CD14-positive monocyte (primary cell): ENCODE measurements at regions not wholly inside any gene's neighbourhood (a gene's known extent, or its start where the extent isn't known, plus 50 kb on each side); places are given as distances from the start of the nearest gene placed in this dataset.

Source experiments
- DNase-seq, 3 donors: peaks; one replicate each; pipeline ENCODE4 v3.0.0-alpha.2; 2011 to 2022
- H2AFZ ChIP-seq: 2 replicates; pipeline ENCODE4 v1.6.0; 2012; ENCODE audit warnings: mild to moderate bottlenecking, low read depth, low read length, inconsistent platforms; ENCODE audit not compliant: insufficient read depth, poor library complexity, severe bottlenecking
- H3K27ac ChIP-seq, 2 donors: 1 replicate in 1 of 2; 2 replicates in 1 of 2; pipeline ENCODE4 v1.5.1; 2012 to 2013; ENCODE audit warnings: low read length in 2 of 2, control low read depth in 1 of 2, inconsistent platforms in 1 of 2, low read depth in 1 of 2, mild to moderate bottlenecking in 1 of 2
- H3K27me3 ChIP-seq, 2 donors: one replicate each; pipeline versions ENCODE4 v1.6.0 to v1.6.1; 2011 to 2013; ENCODE audit warnings: low read length in 2 of 2; ENCODE audit not compliant: control insufficient read depth in 2 of 2, insufficient read depth in 2 of 2
- H3K36me3 ChIP-seq, 2 donors: replicated peaks in 1 of 2; 1 replicate in 1 of 2; 2 replicates in 1 of 2; pipeline versions ENCODE4 v1.5.1 to v1.6.1; 2012 to 2013; ENCODE audit warnings: low read length in 2 of 2, control low read depth in 1 of 2, inconsistent platforms in 1 of 2, mild to moderate bottlenecking in 1 of 2; ENCODE audit not compliant: insufficient read depth in 2 of 2, control insufficient read depth in 1 of 2
- H3K4me1 ChIP-seq, 2 donors: 1 replicate in 1 of 2; 2 replicates in 1 of 2; pipeline versions ENCODE4 v1.5.1 to v1.6.1; 2012 to 2013; ENCODE audit warnings: low read length in 2 of 2, control low read depth in 1 of 2, inconsistent platforms in 1 of 2, mild to moderate bottlenecking in 1 of 2, moderate library complexity in 1 of 2; ENCODE audit not compliant: insufficient read depth in 2 of 2, control insufficient read depth in 1 of 2
- H3K4me2 ChIP-seq: replicated peaks from 2 replicates; pipeline ENCODE3; 2012; ENCODE audit warnings: low read length, moderate library complexity, mild to moderate bottlenecking; ENCODE audit not compliant: poor library complexity, severe bottlenecking; ENCODE audit errors: extremely low read depth
- H3K4me3 ChIP-seq, 3 experiments: fragments of 200-600 bp in 1 of 3; sonication (generic) in 1 of 3; replicated peaks in 1 of 3; 1 replicate in 2 of 3; 2 replicates in 1 of 3; pipeline ENCODE4 v1.5.1; 2011 to 2013; ENCODE audit warnings: low read length in 3 of 3, mild to moderate bottlenecking in 3 of 3, control low read depth in 2 of 3, low read depth in 2 of 3, inconsistent platforms in 1 of 3, moderate library complexity in 1 of 3
- H3K79me2 ChIP-seq: 2 replicates; pipeline ENCODE4 v1.6.0; 2012; ENCODE audit warnings: mild to moderate bottlenecking, control low read depth, inconsistent platforms, low read length, moderate library complexity; ENCODE audit not compliant: insufficient read depth
- H3K9ac ChIP-seq: 2 replicates; pipeline ENCODE4 v1.6.0; 2017; ENCODE audit warnings: low read length, mild to moderate bottlenecking; ENCODE audit not compliant: insufficient read depth, poor library complexity, severe bottlenecking
- H3K9me3 ChIP-seq, 2 donors: replicated peaks in 1 of 2; 1 replicate in 1 of 2; 2 replicates in 1 of 2; pipeline versions ENCODE4 v1.5.1 to v1.6.1; 2012 to 2013; ENCODE audit warnings: low read length in 2 of 2, control low read depth in 1 of 2; ENCODE audit not compliant: control insufficient read depth in 1 of 2, insufficient read depth in 1 of 2
- H4K20me1 ChIP-seq: 2 replicates; pipeline ENCODE4 v1.6.0; 2012; ENCODE audit warnings: mild to moderate bottlenecking, low read length, control low read depth, moderate library complexity; ENCODE audit not compliant: insufficient read depth
- H3K27ac Mint-ChIP-seq, 7 donors: one replicate each; pipeline ENCODE4 v1.8.0; 2020; ENCODE audit warnings: mild to moderate bottlenecking in 7 of 7, mixed read lengths in 7 of 7, moderate library complexity in 6 of 7, inconsistent platforms in 2 of 7
- H3K27me3 Mint-ChIP-seq, 3 donors: one replicate each; pipeline ENCODE4 v1.8.0; 2021 to 2022; ENCODE audit warnings: low read depth in 3 of 3, mild to moderate bottlenecking in 3 of 3, mixed read lengths in 3 of 3, moderate library complexity in 3 of 3, inconsistent platforms in 1 of 3
- H3K36me3 Mint-ChIP-seq, 2 donors: one replicate each; pipeline ENCODE4 v1.8.0; 2020; ENCODE audit warnings: mixed read lengths in 2 of 2, inconsistent platforms in 1 of 2, mild to moderate bottlenecking in 1 of 2
- H3K4me1 Mint-ChIP-seq: one replicate; pipeline ENCODE4 v1.8.0; 2020; ENCODE audit warnings: mild to moderate bottlenecking, mixed read lengths
- H3K4me3 Mint-ChIP-seq, 2 donors: one replicate each; pipeline ENCODE4 v1.8.0; 2020; ENCODE audit warnings: mild to moderate bottlenecking in 2 of 2, mixed read lengths in 2 of 2, moderate library complexity in 1 of 2
- H3K9me3 Mint-ChIP-seq, 7 donors: one replicate each; pipeline ENCODE4 v1.8.0; 2020 to 2022; ENCODE audit warnings: mixed read lengths in 7 of 7, mild to moderate bottlenecking in 6 of 7, moderate library complexity in 6 of 7, inconsistent platforms in 2 of 7
- WGBS: methylation state at CpG from one replicate; pipeline ENCODE4 v1.1.5; 2013; ENCODE audit warnings: missing lambda C conversion rate; ENCODE audit not compliant: insufficient coverage; 5-methylcytosine and 5-hydroxymethylcytosine counted together
- intact Hi-C, 2 donors: fragments of 100-400 bp; cut with micrococcal nuclease; formaldehyde crosslinking; loops; one replicate each; pipeline versions ENCODE4 v1.15.0 to v1.15.1; 2023
- TF ChIP-seq, protein P1 (sequence below): fragments of 200-600 bp; IDR thresholded peaks from one replicate; pipeline ENCODE4 v1.8.0; 2022; ENCODE audit warnings: antibody characterized with exemption, mild to moderate bottlenecking

DNA sequence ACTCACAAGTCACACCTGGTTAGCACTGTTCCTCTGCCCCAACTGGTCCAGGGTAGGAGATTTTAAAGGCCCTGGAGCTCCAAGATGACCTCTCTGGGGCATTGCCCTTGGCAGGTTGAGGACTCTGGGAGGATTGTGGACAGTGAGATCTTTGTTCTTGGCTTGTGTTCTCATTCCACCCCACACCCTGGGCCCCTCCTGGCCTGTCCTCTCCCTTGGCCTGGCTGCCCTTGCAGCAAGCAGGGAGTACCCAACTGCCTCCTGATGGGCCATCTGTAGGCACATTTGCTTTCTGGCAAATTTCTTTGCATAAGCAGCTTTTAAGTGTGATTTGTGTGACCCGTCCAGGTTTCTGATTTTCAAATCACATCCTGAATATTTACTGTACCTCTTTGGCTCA is 239.6 kb downstream of the UTP18 start:
- Histone ChIP-seq H3K9me3 (no peaks in the 10 kb centered on the region), H3K4me2 (no peak overlapping the region), H4K20me1 (no peaks in the 10 kb centered on the region), H3K27ac (no peak overlapping the region), H3K4me3 (no peak overlapping the region), H2AFZ (no peak overlapping the region), H3K4me1 (no peaks in the 10 kb centered on the region), H3K36me3 (no peaks in the 10 kb centered on the region), H3K27me3 (no peaks in the 10 kb centered on the region), H3K9ac (no peak overlapping the region), H3K79me2 (no peaks in the 10 kb centered on the region)
- intact Hi-C loops = no loop called here
- H3K27me3 Mint-ChIP-seq = peaks cover 4 to 15% (median 10%) of the 10 kb centered on the region in 3 donors
- H3K36me3 Mint-ChIP-seq = no peaks in the 10 kb centered on the region
- DNase-seq = no peak
- H3K4me3 Mint-ChIP-seq = no peak overlapping the region
- no CpG with 5 or more reads among the region's 1 CpG for WGBS
- H3K4me1 Mint-ChIP-seq = no peaks in the 10 kb centered on the region
- H3K9me3 Mint-ChIP-seq = peaks cover 0 to 5% (median 2%) of the 10 kb centered on the region in 7 donors
- H3K27ac Mint-ChIP-seq = no peak overlapping the region
- TF ChIP-seq, protein P1, sequence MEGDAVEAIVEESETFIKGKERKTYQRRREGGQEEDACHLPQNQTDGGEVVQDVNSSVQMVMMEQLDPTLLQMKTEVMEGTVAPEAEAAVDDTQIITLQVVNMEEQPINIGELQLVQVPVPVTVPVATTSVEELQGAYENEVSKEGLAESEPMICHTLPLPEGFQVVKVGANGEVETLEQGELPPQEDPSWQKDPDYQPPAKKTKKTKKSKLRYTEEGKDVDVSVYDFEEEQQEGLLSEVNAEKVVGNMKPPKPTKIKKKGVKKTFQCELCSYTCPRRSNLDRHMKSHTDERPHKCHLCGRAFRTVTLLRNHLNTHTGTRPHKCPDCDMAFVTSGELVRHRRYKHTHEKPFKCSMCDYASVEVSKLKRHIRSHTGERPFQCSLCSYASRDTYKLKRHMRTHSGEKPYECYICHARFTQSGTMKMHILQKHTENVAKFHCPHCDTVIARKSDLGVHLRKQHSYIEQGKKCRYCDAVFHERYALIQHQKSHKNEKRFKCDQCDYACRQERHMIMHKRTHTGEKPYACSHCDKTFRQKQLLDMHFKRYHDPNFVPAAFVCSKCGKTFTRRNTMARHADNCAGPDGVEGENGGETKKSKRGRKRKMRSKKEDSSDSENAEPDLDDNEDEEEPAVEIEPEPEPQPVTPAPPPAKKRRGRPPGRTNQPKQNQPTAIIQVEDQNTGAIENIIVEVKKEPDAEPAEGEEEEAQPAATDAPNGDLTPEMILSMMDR = no peak

DNA sequence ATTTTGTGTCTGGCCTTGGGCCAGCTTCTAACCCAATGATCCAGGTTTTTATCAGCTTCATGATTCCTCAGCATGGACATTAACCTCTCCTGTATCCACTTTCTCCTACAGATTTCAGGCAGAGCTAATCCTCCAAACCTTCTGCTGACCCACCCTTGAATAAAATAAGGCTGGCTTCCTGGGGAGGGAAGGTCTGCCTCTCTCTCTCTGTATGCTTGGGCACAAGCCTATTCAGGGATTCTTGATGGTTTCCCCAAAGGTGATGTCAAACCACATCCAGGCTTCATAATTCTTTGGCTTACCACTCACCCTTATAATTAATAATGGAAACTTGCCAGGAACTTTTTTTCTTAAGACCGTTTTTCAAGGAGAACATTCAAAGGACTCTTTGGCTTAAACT is 240.1 kb downstream of the UTP18 start:
- Histone ChIP-seq H3K27ac (no peak overlapping the region), H4K20me1 (no peaks in the 10 kb centered on the region), H3K4me1 (no peaks in the 10 kb centered on the region), H3K27me3 (no peaks in the 10 kb centered on the region), H2AFZ (no peak overlapping the region), H3K4me2 (no peak overlapping the region), H3K9me3 (no peaks in the 10 kb centered on the region), H3K4me3 (no peak overlapping the region), H3K79me2 (no peaks in the 10 kb centered on the region), H3K36me3 (no peaks in the 10 kb centered on the region), H3K9ac (no peak overlapping the region)
- no CpG with 5 or more reads among the region's 1 CpG for WGBS
- TF ChIP-seq, protein P1 = no peak
- no peak for DNase-seq
- Mint-ChIP-seq H3K9me3 (peaks cover 0 to 5% (median 2%) of the 10 kb centered on the region in 7 donors), H3K27ac (no peak overlapping the region), H3K36me3 (no peaks in the 10 kb centered on the region), H3K4me3 (no peak overlapping the region), H3K4me1 (no peaks in the 10 kb centered on the region), H3K27me3 (peaks cover 4 to 16% (median 12%) of the 10 kb centered on the region in 3 donors)
- intact Hi-C loops = no loop called here
